ENCODE measurements at regions not wholly inside any gene's neighbourhood (a gene's known extent, or its start where the extent isn't known, plus 50 kb on each side); places are given as distances from the start of the nearest gene placed in this dataset.

- H3K4me1 Mint-ChIP-seq: no peaks in the 10 kb centered on the region
- CTCF ChIA-PET: interaction anchor here (0.7 kb wide), 2 partner anchors 86 to 122 kb away, joined by 3 read pairs; no protein-coding TSS in a partner anchor
- H3K27me3 Mint-ChIP-seq: no peaks in the 10 kb centered on the region
- no peak overlapping the region for H3K27ac Mint-ChIP-seq
- H3K4me3 Mint-ChIP-seq: no peak overlapping the region
- intact Hi-C loops (cut with DNase I, micrococcal nuclease): no loop called here
- POLR2A ChIA-PET: no interaction called here
- no peaks in the 10 kb centered on the region for H3K36me3 Mint-ChIP-seq (ENCODE audit: low read depth)
- DNase-seq (no peak), ATAC-seq (no peak)
- H3K9me3 Mint-ChIP-seq (ENCODE audit: low read depth): no peaks in the 10 kb centered on the region
These were observed 396.7 kb upstream of the PDE3A start for GRCh38 chr12:19971361-19972280.

GRCh38 chr12:19972325-19973288 is 395.7 kb upstream of the PDE3A start:
- Mint-ChIP-seq H3K4me3 (no peak overlapping the region), H3K36me3 (ENCODE audit: low read depth) (no peaks in the 10 kb centered on the region), H3K9me3 (ENCODE audit: low read depth) (peaks cover 2% of the 10 kb centered on the region), H3K27ac (no peak overlapping the region), H3K27me3 (no peaks in the 10 kb centered on the region), H3K4me1 (no peaks in the 10 kb centered on the region)
- POLR2A ChIA-PET: no interaction called here
- CTCF ChIA-PET: interaction anchor here (0.5 to 0.7 kb wide), 2 partner anchors 43 to 977 kb away, joined by 3 read pairs; no protein-coding TSS in a partner anchor
- intact Hi-C loops (cut with DNase I, micrococcal nuclease): no loop called here
- DNase-seq: peak; percentile 5
- ATAC-seq: peak; percentile 53

GRCh38 chr12:19978193-19978592 is 390.1 kb upstream of the PDE3A start:
- Mint-ChIP-seq H3K36me3 (ENCODE audit: low read depth) (no peaks in the 10 kb centered on the region), H3K4me3 (no peak overlapping the region), H3K9me3 (ENCODE audit: low read depth) (peaks cover 4% of the 10 kb centered on the region), H3K27ac (no peak overlapping the region), H3K27me3 (no peaks in the 10 kb centered on the region), H3K4me1 (no peaks in the 10 kb centered on the region)
- CTCF ChIA-PET: interaction anchor here (0.9 to 1.5 kb wide), 2 partner anchors 12 to 239 kb away, joined by 3 to 6 read pairs; no protein-coding TSS in a partner anchor
- no peak for ATAC-seq
- POLR2A ChIA-PET: no interaction called here
- no peak for DNase-seq
- intact Hi-C loops (cut with DNase I, micrococcal nuclease): no loop called here

GRCh38 chr12:19979584-19979983 is 388.8 kb upstream of the PDE3A start:
- Mint-ChIP-seq H3K4me1 (no peaks in the 10 kb centered on the region), H3K27ac (no peak overlapping the region), H3K9me3 (ENCODE audit: low read depth) (peaks cover 4% of the 10 kb centered on the region), H3K4me3 (no peak overlapping the region), H3K36me3 (ENCODE audit: low read depth) (no peaks in the 10 kb centered on the region), H3K27me3 (no peaks in the 10 kb centered on the region)
- ChIA-PET CTCF (no interaction called here), POLR2A (no interaction called here)
- no peak for ATAC-seq
- intact Hi-C loops (cut with DNase I, micrococcal nuclease): no loop called here
- no peak for DNase-seq

- no peaks in the 10 kb centered on the region for H3K27me3 Mint-ChIP-seq
- H3K36me3 Mint-ChIP-seq (ENCODE audit: low read depth): no peaks in the 10 kb centered on the region
- POLR2A ChIA-PET: no interaction called here
- intact Hi-C loops (cut with DNase I, micrococcal nuclease): no loop called here
- peaks cover 4% of the 10 kb centered on the region for H3K9me3 Mint-ChIP-seq (ENCODE audit: low read depth)
- ATAC-seq (no peak), DNase-seq (no peak)
- no peaks in the 10 kb centered on the region for H3K4me1 Mint-ChIP-seq
- CTCF ChIA-PET: no interaction called here
- no peak overlapping the region for H3K27ac Mint-ChIP-seq
- no peak overlapping the region for H3K4me3 Mint-ChIP-seq
These were observed 386.4 kb upstream of the PDE3A start for GRCh38 chr12:19981944-19982343.

GRCh38 chr12:19988001-19988400 is 380.3 kb upstream of the PDE3A start:
- H3K4me3 Mint-ChIP-seq: no peak overlapping the region
- no peaks in the 10 kb centered on the region for H3K36me3 Mint-ChIP-seq (ENCODE audit: low read depth)
- no peaks in the 10 kb centered on the region for H3K4me1 Mint-ChIP-seq
- no peaks in the 10 kb centered on the region for H3K27me3 Mint-ChIP-seq
- DNase-seq (no peak), ATAC-seq (no peak)
- CTCF ChIA-PET: no interaction called here
- H3K9me3 Mint-ChIP-seq (ENCODE audit: low read depth): no peaks in the 10 kb centered on the region
- intact Hi-C loops (cut with DNase I, micrococcal nuclease): no loop called here
- POLR2A ChIA-PET: no interaction called here
- H3K27ac Mint-ChIP-seq: no peak overlapping the region

GRCh38 chr12:19988459-19988873 is 379.9 kb upstream of the PDE3A start:
- ATAC-seq (no peak), DNase-seq (no peak)
- Mint-ChIP-seq H3K27me3 (no peaks in the 10 kb centered on the region), H3K36me3 (ENCODE audit: low read depth) (no peaks in the 10 kb centered on the region), H3K4me3 (no peak overlapping the region), H3K9me3 (ENCODE audit: low read depth) (no peaks in the 10 kb centered on the region), H3K4me1 (no peaks in the 10 kb centered on the region), H3K27ac (no peak overlapping the region)
- CTCF ChIA-PET: no interaction called here
- POLR2A ChIA-PET: interaction anchor here (0.6 kb wide), 1 partner anchor 149 kb away, joined by 3 read pairs; no protein-coding TSS in a partner anchor
- intact Hi-C loops (cut with DNase I, micrococcal nuclease): no loop called here

GRCh38 chr12:19988948-19989347 is 379.4 kb upstream of the PDE3A start:
- Mint-ChIP-seq H3K27me3 (no peaks in the 10 kb centered on the region), H3K4me1 (no peaks in the 10 kb centered on the region), H3K4me3 (no peak overlapping the region), H3K27ac (no peak overlapping the region), H3K9me3 (ENCODE audit: low read depth) (no peaks in the 10 kb centered on the region), H3K36me3 (ENCODE audit: low read depth) (no peaks in the 10 kb centered on the region)
- ChIA-PET POLR2A (interaction anchor here (0.6 kb wide), 1 partner anchor 149 kb away, joined by 3 read pairs; no protein-coding TSS in a partner anchor), CTCF (no interaction called here)
- no peak for DNase-seq
- ATAC-seq: no peak
- intact Hi-C loops (cut with DNase I, micrococcal nuclease): no loop called here

GRCh38 chr12:19991146-19991545 is 377.2 kb upstream of the PDE3A start:
- ATAC-seq (no peak), DNase-seq (no peak)
- Mint-ChIP-seq H3K27me3 (no peaks in the 10 kb centered on the region), H3K27ac (no peak overlapping the region), H3K36me3 (ENCODE audit: low read depth) (no peaks in the 10 kb centered on the region), H3K9me3 (ENCODE audit: low read depth) (no peaks in the 10 kb centered on the region), H3K4me3 (no peak overlapping the region), H3K4me1 (no peaks in the 10 kb centered on the region)
- ChIA-PET CTCF (no interaction called here), POLR2A (no interaction called here)
- intact Hi-C loops (cut with DNase I, micrococcal nuclease): no loop called here

GRCh38 chr12:19992311-19992710 is 376.0 kb upstream of the PDE3A start:
- no peaks in the 10 kb centered on the region for H3K9me3 Mint-ChIP-seq (ENCODE audit: low read depth)
- ChIA-PET POLR2A (no interaction called here), CTCF (no interaction called here)
- no peaks in the 10 kb centered on the region for H3K36me3 Mint-ChIP-seq (ENCODE audit: low read depth)
- ATAC-seq (no peak), DNase-seq (no peak)
- no peaks in the 10 kb centered on the region for H3K4me1 Mint-ChIP-seq
- no peak overlapping the region for H3K27ac Mint-ChIP-seq
- intact Hi-C loops (cut with DNase I, micrococcal nuclease): no loop called here
- no peaks in the 10 kb centered on the region for H3K27me3 Mint-ChIP-seq
- H3K4me3 Mint-ChIP-seq: no peak overlapping the region

GRCh38 chr12:19994968-19995367 is 373.4 kb upstream of the PDE3A start:
- H3K27me3 Mint-ChIP-seq: no peaks in the 10 kb centered on the region
- DNase-seq: no peak
- H3K9me3 Mint-ChIP-seq (ENCODE audit: low read depth): no peaks in the 10 kb centered on the region
- no peak for ATAC-seq
- intact Hi-C loops (cut with DNase I, micrococcal nuclease): no loop called here
- ChIA-PET POLR2A (no interaction called here), CTCF (no interaction called here)
- H3K4me1 Mint-ChIP-seq: no peaks in the 10 kb centered on the region
- no peaks in the 10 kb centered on the region for H3K36me3 Mint-ChIP-seq (ENCODE audit: low read depth)
- no peak overlapping the region for H3K27ac Mint-ChIP-seq
- no peak overlapping the region for H3K4me3 Mint-ChIP-seq

Measured in activated CD4-positive, alpha-beta T cell treated with anti-CD3 and anti-CD28 coated beads for 36 hours (primary cell).